ENCODE measurements at regions not wholly inside any gene's neighbourhood (a gene's known extent, or its start where the extent isn't known, plus 50 kb on each side); places are given as distances from the start of the nearest gene placed in this dataset.

DNA sequence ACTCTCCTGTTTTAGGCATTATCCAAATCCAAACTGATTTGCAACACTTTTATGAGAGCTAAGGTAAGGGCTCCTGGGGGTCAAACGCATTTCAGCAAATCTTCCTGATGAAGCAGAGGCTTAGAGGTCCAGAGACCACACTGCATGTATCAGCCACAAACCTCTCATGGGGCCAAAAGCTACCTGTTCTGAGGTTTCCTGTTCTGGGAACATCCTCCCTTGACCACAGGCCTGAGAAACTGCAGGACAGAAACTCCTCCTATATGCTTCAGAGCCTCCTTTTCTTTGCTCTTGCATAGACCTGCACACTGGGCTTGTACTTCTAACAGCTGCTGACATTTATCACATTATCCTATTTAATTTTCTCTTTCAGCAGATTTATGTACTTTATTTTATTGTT is 92.6 kb downstream of the OR2K2 start:
- DNase-seq (no peak), ATAC-seq (no peak)
- Histone ChIP-seq H3K4me3 (no peak overlapping the region), H3K27me3 (no peaks in the 10 kb centered on the region), H3K4me1 (no peaks in the 10 kb centered on the region), H3K27ac (no peak overlapping the region), H3K36me3 (no peaks in the 10 kb centered on the region), H3K9me3 (no peaks in the 10 kb centered on the region)
- intact Hi-C loops (cut with DNase I; ENCODE audit: low total_unique reads), result no loop called here
- in situ Hi-C loops (cut with MboI; ENCODE audit: low sequenced_read_pairs in 4 of 4), result no loop called here
- no peak for TF ChIP-seq POLR2A (IDR thresholded peaks at IDR 0.05)

DNA sequence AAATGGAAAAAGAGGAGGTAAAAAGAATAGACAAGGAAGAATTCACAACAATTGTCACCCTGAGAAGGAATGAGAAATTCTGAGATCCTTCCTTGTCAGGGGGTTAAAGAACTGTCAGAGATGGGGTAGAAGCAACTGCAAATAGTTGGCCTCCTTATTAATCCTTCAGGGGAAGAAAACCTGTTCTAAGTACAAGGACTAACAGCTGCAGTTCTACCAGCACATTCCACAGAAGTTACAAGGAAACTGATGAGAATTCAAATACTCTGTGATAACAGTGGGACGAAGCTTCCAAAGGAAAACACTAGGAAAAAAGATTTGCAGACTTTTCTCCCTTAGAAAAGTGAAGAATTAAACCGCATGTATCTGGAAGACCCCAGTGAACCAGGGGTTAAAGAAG is 93.7 kb downstream of the OR2K2 start:
- intact Hi-C loops (cut with DNase I; ENCODE audit: low total_unique reads), result no loop called here
- in situ Hi-C loops (cut with MboI; ENCODE audit: low sequenced_read_pairs in 4 of 4), result no loop called here
- Histone ChIP-seq H3K9me3 (no peaks in the 10 kb centered on the region), H3K27ac (no peak overlapping the region), H3K4me1 (no peaks in the 10 kb centered on the region), H3K27me3 (no peaks in the 10 kb centered on the region), H3K4me3 (no peak overlapping the region), H3K36me3 (no peaks in the 10 kb centered on the region)
- no peak for ATAC-seq
- DNase-seq, result no peak
- TF ChIP-seq POLR2A (IDR thresholded peaks at IDR 0.05), result no peak

DNA sequence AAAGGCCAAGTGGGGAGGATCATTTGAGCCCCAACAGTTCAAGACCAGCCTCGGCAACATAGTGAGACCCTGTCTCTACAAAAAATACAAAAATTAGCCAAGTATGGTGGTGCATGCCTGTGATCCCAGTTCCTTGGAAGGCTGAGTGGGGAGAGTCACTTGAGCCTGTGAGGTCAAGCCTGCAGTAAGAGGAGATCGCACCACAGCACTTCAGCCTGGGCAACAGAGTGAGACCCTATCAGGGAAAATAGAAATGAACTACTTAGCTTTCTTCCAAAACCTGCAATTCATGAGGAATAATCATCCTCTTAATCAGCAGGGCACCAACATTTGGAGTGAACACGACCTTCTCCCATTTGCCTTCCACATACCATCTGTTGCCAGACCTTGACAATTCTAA is 96.1 kb downstream of the OR2K2 start:
- Histone ChIP-seq H3K4me1 (no peaks in the 10 kb centered on the region), H3K27me3 (no peaks in the 10 kb centered on the region), H3K4me3 (no peak overlapping the region), H3K9me3 (no peaks in the 10 kb centered on the region), H3K36me3 (no peaks in the 10 kb centered on the region), H3K27ac (no peak overlapping the region)
- TF ChIP-seq, protein P1, sequence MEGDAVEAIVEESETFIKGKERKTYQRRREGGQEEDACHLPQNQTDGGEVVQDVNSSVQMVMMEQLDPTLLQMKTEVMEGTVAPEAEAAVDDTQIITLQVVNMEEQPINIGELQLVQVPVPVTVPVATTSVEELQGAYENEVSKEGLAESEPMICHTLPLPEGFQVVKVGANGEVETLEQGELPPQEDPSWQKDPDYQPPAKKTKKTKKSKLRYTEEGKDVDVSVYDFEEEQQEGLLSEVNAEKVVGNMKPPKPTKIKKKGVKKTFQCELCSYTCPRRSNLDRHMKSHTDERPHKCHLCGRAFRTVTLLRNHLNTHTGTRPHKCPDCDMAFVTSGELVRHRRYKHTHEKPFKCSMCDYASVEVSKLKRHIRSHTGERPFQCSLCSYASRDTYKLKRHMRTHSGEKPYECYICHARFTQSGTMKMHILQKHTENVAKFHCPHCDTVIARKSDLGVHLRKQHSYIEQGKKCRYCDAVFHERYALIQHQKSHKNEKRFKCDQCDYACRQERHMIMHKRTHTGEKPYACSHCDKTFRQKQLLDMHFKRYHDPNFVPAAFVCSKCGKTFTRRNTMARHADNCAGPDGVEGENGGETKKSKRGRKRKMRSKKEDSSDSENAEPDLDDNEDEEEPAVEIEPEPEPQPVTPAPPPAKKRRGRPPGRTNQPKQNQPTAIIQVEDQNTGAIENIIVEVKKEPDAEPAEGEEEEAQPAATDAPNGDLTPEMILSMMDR (IDR thresholded peaks at IDR 0.05 in 4 of 5, conservative IDR thresholded peaks at IDR 0.05 in 1 of 5), result no peak
- no peak for TF ChIP-seq POLR2A (IDR thresholded peaks at IDR 0.05)
- DNase-seq (no peak), ATAC-seq (no peak)
- in situ Hi-C loops (cut with MboI; ENCODE audit: low sequenced_read_pairs in 4 of 4) (no loop called here), intact Hi-C loops (cut with DNase I; ENCODE audit: low total_unique reads) (no loop called here)

DNA sequence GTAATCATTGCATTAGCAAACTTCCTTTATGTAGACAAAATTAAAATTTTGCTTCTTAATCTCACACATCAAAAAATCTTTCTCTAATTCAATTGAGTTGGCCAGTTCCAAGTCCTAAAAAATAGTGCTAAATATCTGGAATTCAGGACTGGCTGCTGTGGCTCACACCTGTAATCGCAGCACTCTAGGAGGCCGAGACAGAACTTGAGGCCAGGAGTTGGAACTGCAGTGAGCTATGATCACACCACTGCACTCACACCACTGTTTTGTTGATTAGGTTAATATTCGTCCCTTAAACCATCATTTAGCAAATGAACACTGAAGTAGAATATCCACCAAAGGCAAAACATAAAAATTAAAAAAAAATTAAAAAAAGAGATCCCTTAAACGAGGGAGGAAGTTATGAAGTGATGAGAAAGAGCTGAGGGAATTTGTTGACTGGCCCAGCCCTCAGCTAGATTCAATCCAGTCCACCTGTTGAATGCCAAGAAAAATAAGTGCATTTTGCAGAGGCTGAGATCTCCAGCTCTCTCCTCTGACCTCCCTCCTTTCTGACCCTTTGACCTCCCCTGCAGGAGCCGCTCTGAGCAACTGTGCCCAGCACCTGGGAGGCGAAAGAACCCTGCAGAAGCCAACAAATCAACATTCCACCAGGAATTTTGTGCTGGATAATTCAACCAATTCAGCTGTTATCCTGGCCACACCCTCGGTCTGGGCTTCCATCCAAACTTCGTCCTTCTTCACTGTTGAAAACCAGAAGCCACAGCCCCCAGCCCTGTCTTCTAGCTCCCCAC is 96.8 kb downstream of the OR2K2 start:
- no peak for DNase-seq
- Histone ChIP-seq H3K27ac (no peak overlapping the region), H3K27me3 (no peaks in the 10 kb centered on the region), H3K9me3 (no peaks in the 10 kb centered on the region), H3K36me3 (no peaks in the 10 kb centered on the region), H3K4me1 (no peaks in the 10 kb centered on the region), H3K4me3 (no peak overlapping the region)
- TF ChIP-seq, protein P1 (IDR thresholded peaks at IDR 0.05 in 4 of 5, conservative IDR thresholded peaks at IDR 0.05 in 1 of 5), result no peak
- no peak for TF ChIP-seq POLR2A (IDR thresholded peaks at IDR 0.05)
- intact Hi-C loops (cut with DNase I; ENCODE audit: low total_unique reads), result no loop called here
- no peak for ATAC-seq
- in situ Hi-C loops (cut with MboI; ENCODE audit: low sequenced_read_pairs in 4 of 4), result no loop called here

DNA sequence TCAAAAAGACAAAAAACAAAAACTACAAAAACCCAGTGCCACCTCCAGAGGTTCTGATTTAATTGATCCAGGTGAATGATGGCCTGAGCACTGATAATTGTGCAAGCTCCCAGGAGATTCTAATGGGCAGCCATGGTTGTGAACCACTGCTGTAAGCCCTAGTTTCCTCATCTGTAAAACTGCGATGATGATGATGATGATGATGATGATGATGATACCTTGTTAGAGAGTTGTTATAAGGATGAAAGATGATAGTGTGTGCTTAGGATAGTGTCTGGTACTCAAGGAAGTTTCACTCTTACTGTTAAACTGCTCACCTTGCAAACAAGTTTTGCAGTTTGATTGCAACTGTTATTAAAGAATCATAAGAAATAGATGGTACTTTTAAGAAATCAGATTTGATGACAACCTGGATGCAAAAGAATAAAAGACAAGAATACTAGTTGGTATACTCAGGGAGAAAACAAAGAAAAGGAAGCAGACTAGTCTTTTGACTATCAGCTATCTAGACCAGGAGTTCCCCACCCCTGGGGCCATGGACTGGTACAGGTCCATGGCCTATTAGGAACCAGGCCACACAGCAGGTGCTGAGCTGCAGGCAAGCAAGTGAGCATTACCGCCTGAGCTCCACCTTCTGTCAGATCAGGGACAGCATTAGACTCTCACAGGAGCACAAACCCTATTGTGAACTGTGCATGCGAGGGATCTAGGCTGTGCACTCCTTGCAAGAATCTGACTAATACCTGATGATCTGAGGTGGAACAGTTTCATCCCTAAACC is 98.0 kb downstream of the OR2K2 start:
- Histone ChIP-seq H3K36me3 (no peaks in the 10 kb centered on the region), H3K4me1 (no peaks in the 10 kb centered on the region), H3K27ac (no peak overlapping the region), H3K4me3 (no peak overlapping the region), H3K27me3 (no peaks in the 10 kb centered on the region), H3K9me3 (no peaks in the 10 kb centered on the region)
- DNase-seq (no peak), ATAC-seq (no peak)
- TF ChIP-seq, protein P1 (IDR thresholded peaks at IDR 0.05 in 4 of 5, conservative IDR thresholded peaks at IDR 0.05 in 1 of 5), result no peak
- TF ChIP-seq POLR2A (IDR thresholded peaks at IDR 0.05), result no peak
- intact Hi-C loops (cut with DNase I; ENCODE audit: low total_unique reads), result no loop called here
- in situ Hi-C loops (cut with MboI; ENCODE audit: low sequenced_read_pairs in 4 of 4), result no loop called here
